Glutamatergic neuron (in vitro differentiated cells): ENCODE measurements at regions not wholly inside any gene's neighbourhood (a gene's known extent, or its start where the extent isn't known, plus 50 kb on each side); places are given as distances from the start of the nearest gene placed in this dataset.

Experiments used
- DNase-seq: peaks from one replicate; pipeline ENCODE4 v3.0.0; 2022
- H3K27ac Mint-ChIP-seq: one replicate; pipeline ENCODE4 v1.8.0; 2020; ENCODE audit warnings: mild to moderate bottlenecking, mixed read lengths, inconsistent platforms; ENCODE audit not compliant: unreplicated experiment
- H3K27me3 Mint-ChIP-seq: one replicate; pipeline ENCODE4 v1.8.0; 2020; ENCODE audit warnings: mild to moderate bottlenecking, moderate library complexity, mixed read lengths, inconsistent platforms; ENCODE audit not compliant: unreplicated experiment
- H3K36me3 Mint-ChIP-seq: one replicate; pipeline ENCODE4 v1.8.0; 2020; ENCODE audit warnings: mild to moderate bottlenecking, mixed read lengths, inconsistent platforms; ENCODE audit not compliant: unreplicated experiment
- H3K4me1 Mint-ChIP-seq: one replicate; pipeline ENCODE4 v1.8.0; 2020; ENCODE audit warnings: mild to moderate bottlenecking, low read depth, mixed read lengths, inconsistent platforms; ENCODE audit not compliant: unreplicated experiment
- H3K4me3 Mint-ChIP-seq: one replicate; pipeline ENCODE4 v1.8.0; 2020; ENCODE audit warnings: mild to moderate bottlenecking, mixed read lengths, inconsistent platforms; ENCODE audit not compliant: unreplicated experiment
- H3K9me3 Mint-ChIP-seq: one replicate; pipeline ENCODE4 v1.8.0; 2020; ENCODE audit warnings: mild to moderate bottlenecking, moderate library complexity, mixed read lengths, inconsistent platforms; ENCODE audit not compliant: unreplicated experiment
- CTCF ChIP-seq: fragments of 200-600 bp; sonication (generic); IDR thresholded peaks from one replicate; pipeline ENCODE4 v1.5.0; 2021; ENCODE audit not compliant: partially characterized antibody, unreplicated experiment

GRCh38 chr1:117685936-117686806, 80.3 kb downstream of the TENT5C start:
- H3K9me3 Mint-ChIP-seq, result peaks cover 2% of the 10 kb centered on the region
- H3K4me3 Mint-ChIP-seq, result no peak overlapping the region
- no peak for DNase-seq
- no peak for TF ChIP-seq CTCF
- no peaks in the 10 kb centered on the region for H3K36me3 Mint-ChIP-seq
- H3K4me1 Mint-ChIP-seq, result no peaks in the 10 kb centered on the region
- H3K27me3 Mint-ChIP-seq, result peaks cover 2% of the 10 kb centered on the region
- H3K27ac Mint-ChIP-seq, result no peak overlapping the region

DNA sequence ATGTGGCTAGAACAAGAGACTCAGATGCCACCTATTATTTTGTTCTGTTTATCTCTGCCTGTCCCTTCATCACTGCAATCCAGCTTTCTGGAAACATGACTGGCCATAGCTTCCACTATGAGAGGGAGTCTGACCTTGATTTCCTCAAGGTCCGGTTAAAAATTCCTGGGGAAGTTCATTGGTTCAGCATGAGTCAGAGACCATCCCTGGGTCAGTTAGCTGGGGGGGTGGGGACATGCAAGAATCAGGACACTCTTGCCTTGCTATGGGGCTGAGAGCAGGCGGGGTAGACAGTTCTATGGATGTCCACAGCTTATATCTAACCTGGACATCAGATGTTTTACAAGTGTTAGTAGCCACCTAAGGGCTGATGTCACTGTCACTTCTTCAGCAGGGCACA, 81.1 kb downstream of the TENT5C start:
- H3K4me3 Mint-ChIP-seq, result no peak overlapping the region
- peaks cover 2% of the 10 kb centered on the region for H3K9me3 Mint-ChIP-seq
- H3K4me1 Mint-ChIP-seq, result no peaks in the 10 kb centered on the region
- no peak overlapping the region for H3K27ac Mint-ChIP-seq
- no peak for DNase-seq
- H3K27me3 Mint-ChIP-seq, result peaks cover 2% of the 10 kb centered on the region
- no peak for TF ChIP-seq CTCF
- no peaks in the 10 kb centered on the region for H3K36me3 Mint-ChIP-seq

DNA sequence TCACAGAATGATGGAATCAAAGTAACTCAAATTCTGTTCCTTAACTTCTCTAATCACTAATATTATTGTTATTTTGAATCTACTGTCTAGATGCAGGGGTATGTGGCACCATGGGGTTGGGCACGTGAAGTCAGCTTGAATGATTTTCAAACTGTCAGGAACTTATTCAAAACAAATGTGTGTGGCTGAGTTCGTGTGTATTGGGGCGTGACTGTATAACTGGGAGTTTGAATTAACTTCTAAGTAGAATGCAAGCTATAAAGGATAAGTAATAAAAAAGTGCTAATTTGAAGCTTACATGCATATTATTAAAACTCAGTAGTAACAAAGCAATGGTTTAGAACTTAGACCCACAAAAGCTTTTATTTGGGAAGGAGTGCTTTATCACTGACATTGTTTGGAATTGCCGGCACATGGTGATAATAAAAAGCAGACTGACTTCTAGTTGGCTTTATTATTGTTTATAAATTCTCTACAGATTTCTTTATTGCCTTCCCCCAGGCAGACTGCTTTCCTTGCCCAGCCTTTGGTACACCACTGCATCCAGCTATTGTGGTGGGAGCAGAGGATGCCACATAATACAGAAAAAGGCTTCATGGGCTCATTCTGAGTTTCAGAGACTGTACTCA, 84.3 kb downstream of the TENT5C start:
- H3K9me3 Mint-ChIP-seq, result peaks cover 2% of the 10 kb centered on the region
- no peaks in the 10 kb centered on the region for H3K36me3 Mint-ChIP-seq
- peaks cover 2% of the 10 kb centered on the region for H3K27me3 Mint-ChIP-seq
- no peaks in the 10 kb centered on the region for H3K4me1 Mint-ChIP-seq
- no peak for TF ChIP-seq CTCF
- DNase-seq, result no peak
- no peak overlapping the region for H3K27ac Mint-ChIP-seq
- no peak overlapping the region for H3K4me3 Mint-ChIP-seq

- no peak for TF ChIP-seq CTCF
- no peak for DNase-seq
- Mint-ChIP-seq H3K4me3 (no peak overlapping the region), H3K9me3 (peaks cover 2% of the 10 kb centered on the region), H3K27me3 (peaks cover 2% of the 10 kb centered on the region), H3K27ac (no peak overlapping the region), H3K36me3 (no peaks in the 10 kb centered on the region), H3K4me1 (peaks cover 3% of the 10 kb centered on the region)
Measured at GRCh38 chr1:117691942-117692341, 86.1 kb downstream of the TENT5C start.

- Mint-ChIP-seq H3K9me3 (peaks cover 2% of the 10 kb centered on the region), H3K27ac (no peak overlapping the region), H3K36me3 (no peaks in the 10 kb centered on the region), H3K27me3 (peaks cover 4% of the 10 kb centered on the region), H3K4me1 (peaks cover 5% of the 10 kb centered on the region), H3K4me3 (no peak overlapping the region)
- DNase-seq, result no peak
- no peak for TF ChIP-seq CTCF
Measured at GRCh38 chr1:117694543-117694942, 88.7 kb downstream of the TENT5C start.
